ENCODE measurements at regions not wholly inside any gene's neighbourhood (a gene's known extent, or its start where the extent isn't known, plus 50 kb on each side); places are given as distances from the start of the nearest gene placed in this dataset.

DNA sequence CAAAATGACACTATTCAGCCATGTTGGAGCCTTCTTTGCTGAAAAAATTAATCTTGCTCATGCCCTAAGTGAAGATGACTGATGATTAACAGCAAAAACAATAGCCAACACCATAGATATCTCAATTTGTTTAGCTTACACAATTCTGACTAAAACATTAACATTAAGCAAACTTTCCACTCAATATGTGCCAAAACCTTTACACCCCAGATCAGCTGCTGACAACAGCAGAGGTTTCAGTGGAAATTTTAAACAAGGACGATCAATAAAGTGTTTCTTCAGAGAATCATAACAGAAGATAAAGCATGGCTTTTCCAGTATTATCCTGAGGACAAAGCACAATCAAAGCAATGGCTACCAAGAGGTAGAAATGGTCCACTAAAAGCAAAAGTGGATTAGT is 254.4 kb upstream of the GRAMD2B start:
- no TSS peak for BruUV-seq (replicated peaks)
- peaks cover 46% of the 10 kb centered on the region for H3K9me3 ChIP-seq (ENCODE audit: low read length)
- H3K79me2 ChIP-seq (ENCODE audit: insufficient read depth, low read length): no peaks in the 10 kb centered on the region
- TF ChIP-seq RFXAP (CRISPR knock-in tag; IDR thresholded peaks at IDR 0.05; ENCODE audit: borderline replicate concordance) (no peak), ZNF501 (CRISPR knock-in tag; IDR thresholded peaks at IDR 0.05) (no peak), CCAR2 (optimal IDR thresholded peaks at IDR 0.05; ENCODE audit: low read depth, low read length) (no peak), SMYD3 (CRISPR knock-in tag; IDR thresholded peaks at IDR 0.05) (no peak), TBX2 (CRISPR knock-in tag; IDR thresholded peaks at IDR 0.05; ENCODE audit: borderline replicate concordance) (no peak), ZNF572 (CRISPR knock-in tag; IDR thresholded peaks at IDR 0.05) (no peak), ZNF34 (CRISPR knock-in tag; IDR thresholded peaks at IDR 0.05; ENCODE audit: borderline replicate concordance) (no peak), MXI1 (IDR thresholded peaks at IDR 0.05; ENCODE audit: borderline replicate concordance, low read depth, low read length) (no peak), JUN (CRISPR knock-in tag; IDR thresholded peaks at IDR 0.05) (no peak), NAIF1 (CRISPR knock-in tag; IDR thresholded peaks at IDR 0.05; ENCODE audit: borderline replicate concordance) (no peak), TSC22D2 (CRISPR knock-in tag; IDR thresholded peaks at IDR 0.05; ENCODE audit: borderline replicate concordance) (no peak), SRY (CRISPR knock-in tag; IDR thresholded peaks at IDR 0.05) (no peak), FOSL1 (CRISPR knock-in tag; IDR thresholded peaks at IDR 0.05; ENCODE audit: borderline replicate concordance) (no peak)
- TF ChIP-seq, protein P1, sequence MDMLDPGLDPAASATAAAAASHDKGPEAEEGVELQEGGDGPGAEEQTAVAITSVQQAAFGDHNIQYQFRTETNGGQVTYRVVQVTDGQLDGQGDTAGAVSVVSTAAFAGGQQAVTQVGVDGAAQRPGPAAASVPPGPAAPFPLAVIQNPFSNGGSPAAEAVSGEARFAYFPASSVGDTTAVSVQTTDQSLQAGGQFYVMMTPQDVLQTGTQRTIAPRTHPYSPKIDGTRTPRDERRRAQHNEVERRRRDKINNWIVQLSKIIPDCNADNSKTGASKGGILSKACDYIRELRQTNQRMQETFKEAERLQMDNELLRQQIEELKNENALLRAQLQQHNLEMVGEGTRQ (IDR thresholded peaks at IDR 0.05; ENCODE audit: low read depth, low read length): no peak
- TF ChIP-seq, protein P1 (CRISPR knock-in tag; IDR thresholded peaks at IDR 0.05; ENCODE audit: borderline replicate concordance): no peak
- TF ChIP-seq, protein P2, sequence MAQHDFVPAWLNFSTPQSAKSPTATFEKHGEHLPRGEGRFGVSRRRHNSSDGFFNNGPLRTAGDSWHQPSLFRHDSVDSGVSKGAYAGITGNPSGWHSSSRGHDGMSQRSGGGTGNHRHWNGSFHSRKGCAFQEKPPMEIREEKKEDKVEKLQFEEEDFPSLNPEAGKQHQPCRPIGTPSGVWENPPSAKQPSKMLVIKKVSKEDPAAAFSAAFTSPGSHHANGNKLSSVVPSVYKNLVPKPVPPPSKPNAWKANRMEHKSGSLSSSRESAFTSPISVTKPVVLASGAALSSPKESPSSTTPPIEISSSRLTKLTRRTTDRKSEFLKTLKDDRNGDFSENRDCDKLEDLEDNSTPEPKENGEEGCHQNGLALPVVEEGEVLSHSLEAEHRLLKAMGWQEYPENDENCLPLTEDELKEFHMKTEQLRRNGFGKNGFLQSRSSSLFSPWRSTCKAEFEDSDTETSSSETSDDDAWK (CRISPR knock-in tag; IDR thresholded peaks at IDR 0.05): no peak
- no peak overlapping the region for H3K4me2 ChIP-seq (ENCODE audit: low read depth, low read length)
- in situ Hi-C loops (cut with HindIII; ENCODE audit: extremely low pct_ligation_motif_present, low pct_unique_long_range_greater_than_20kb) (no loop called here), intact Hi-C loops (cut with micrococcal nuclease; ENCODE audit: unreplicated experiment) (no loop called here)
- CTCF ChIA-PET (ENCODE audit: low intra/inter-chr PET ratio, low total read pairs): no interaction called here
- no peaks in the 10 kb centered on the region for H3K4me1 ChIP-seq (ENCODE audit: insufficient read depth, low read length)
- POLR2A ChIA-PET: no interaction called here
- no peak for DNase-seq (ENCODE audit: low spot score)
- H3K4me3 ChIP-seq (replicated peaks in 1 of 3; ENCODE audit: insufficient read depth in 1 of 3, low read depth in 2 of 3, low read length in 3 of 3): no peak overlapping the region
- 0% methylated on average over 1 of the region's 1 CpG for WGBS (ENCODE audit: low lambda C conversion rate)
- no peak for FAIRE-seq
- H2AFZ ChIP-seq (ENCODE audit: low read length): no peak overlapping the region
- H3K27me3 ChIP-seq (ENCODE audit: control insufficient read depth in 1 of 2, insufficient read depth in 2 of 2, low read length in 2 of 2): no peaks in the 10 kb centered on the region
- H3K27ac ChIP-seq (ENCODE audit: extremely low read length, insufficient read depth, low read length): no peak overlapping the region
- no peaks in the 10 kb centered on the region for H3K36me3 ChIP-seq (replicated peaks in 1 of 2; ENCODE audit: control insufficient read depth in 1 of 2, insufficient read depth in 2 of 2, low read length in 2 of 2)
- no peak for ATAC-seq
- no peaks in the 10 kb centered on the region for H4K20me1 ChIP-seq (ENCODE audit: insufficient read depth, low read length)
- H3K9ac ChIP-seq (ENCODE audit: insufficient read depth, low read depth, low read length): no peak overlapping the region

Measured in HepG2 (cell line).